Stimulated activated naive B cell treated with anti-CD40 and anti-IgM and Interleukin-4, amounts not matched to agents 10 μg/mL and 1 μg/mL and 100 μg/mL, for 72 hours (primary cell): ENCODE measurements at regions not wholly inside any gene's neighbourhood (a gene's known extent, or its start where the extent isn't known, plus 50 kb on each side); places are given as distances from the start of the nearest gene placed in this dataset.

Experiments used
- ATAC-seq, 2 donors: fragments of 150-1000 bp; cut with Tn5 transposase; replicated peaks; 2 replicates each; pipeline ENCODE4 v1.10.0; 2021; ENCODE audit warnings: moderate library complexity in 1 of 2
- DNase-seq: peaks from one replicate; pipeline ENCODE4 v3.0.0; 2021
- H3K27ac Mint-ChIP-seq: one replicate; pipeline ENCODE4 v1.8.0; 2022; ENCODE audit warnings: mild to moderate bottlenecking, mixed read lengths
- H3K27me3 Mint-ChIP-seq, 2 donors: one replicate each; pipeline ENCODE4 v1.8.0; 2022; ENCODE audit warnings: mixed read lengths in 2 of 2
- H3K36me3 Mint-ChIP-seq, 2 donors: one replicate each; pipeline ENCODE4 v1.8.0; 2022; ENCODE audit warnings: mixed read lengths in 2 of 2, mild to moderate bottlenecking in 1 of 2
- H3K4me1 Mint-ChIP-seq, 2 donors: one replicate each; pipeline ENCODE4 v1.8.0; 2022; ENCODE audit warnings: mixed read lengths in 2 of 2, mild to moderate bottlenecking in 1 of 2
- H3K4me3 Mint-ChIP-seq, 2 donors: one replicate each; pipeline ENCODE4 v1.8.0; 2022; ENCODE audit warnings: mild to moderate bottlenecking in 2 of 2, mixed read lengths in 2 of 2, moderate library complexity in 1 of 2
- H3K9me3 Mint-ChIP-seq, 2 donors: one replicate each; pipeline ENCODE4 v1.8.0; 2022; ENCODE audit warnings: mixed read lengths in 2 of 2, mild to moderate bottlenecking in 1 of 2

DNA sequence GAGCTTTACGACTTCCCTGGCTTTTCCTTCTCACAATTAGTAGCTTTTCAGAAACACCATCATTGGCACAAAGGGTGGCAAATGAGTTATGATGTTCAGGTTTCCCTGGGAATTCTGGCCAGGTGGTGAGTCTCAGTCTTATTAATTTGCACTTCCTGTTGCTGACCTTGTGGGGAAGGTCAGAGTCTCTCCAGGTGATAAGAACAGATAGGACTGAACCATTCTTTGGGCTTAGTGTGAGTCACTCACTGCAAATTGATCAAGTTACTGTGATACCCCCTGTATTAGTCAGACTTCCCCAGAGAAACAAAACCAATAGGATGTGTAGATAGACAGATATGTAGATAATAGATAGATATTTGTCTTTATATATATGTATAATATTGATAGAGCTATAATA, 53.8 kb upstream of the RANBP3L start:
- DNase-seq (no peak), ATAC-seq (no peak)
- Mint-ChIP-seq H3K9me3 (peaks cover 0 to 1% of the 10 kb centered on the region in 2 donors), H3K36me3 (no peaks in the 10 kb centered on the region), H3K27me3 (no peaks in the 10 kb centered on the region), H3K4me3 (no peak overlapping the region), H3K4me1 (peaks cover 0 to 7% of the 10 kb centered on the region in 2 donors), H3K27ac (no peak overlapping the region)

DNA sequence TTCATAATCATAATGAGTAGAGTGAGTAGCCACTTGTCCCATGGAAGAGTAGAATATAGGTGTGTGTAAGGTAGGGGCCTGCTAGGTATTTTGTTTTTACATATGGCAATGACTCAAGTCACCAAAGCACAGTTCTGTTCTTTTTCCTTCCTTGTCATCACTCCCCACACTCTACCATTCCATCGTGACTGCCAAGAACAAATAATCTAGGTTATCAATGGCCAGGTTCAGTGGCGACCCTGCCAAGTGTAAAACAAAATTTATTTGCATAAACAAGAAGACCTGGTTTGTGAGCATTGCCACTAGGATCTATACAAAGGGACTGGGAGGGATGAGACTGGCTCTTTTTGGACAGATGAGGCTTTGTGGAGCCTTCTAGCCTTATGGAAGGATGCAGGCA, 55.2 kb upstream of the RANBP3L start:
- H3K36me3 Mint-ChIP-seq: no peaks in the 10 kb centered on the region
- H3K9me3 Mint-ChIP-seq: peaks cover 0 to 1% of the 10 kb centered on the region in 2 donors
- H3K4me3 Mint-ChIP-seq: no peak overlapping the region
- ATAC-seq: no peak
- no peaks in the 10 kb centered on the region for H3K27me3 Mint-ChIP-seq
- no peak overlapping the region for H3K27ac Mint-ChIP-seq
- peaks cover 0 to 8% of the 10 kb centered on the region in 2 donors for H3K4me1 Mint-ChIP-seq
- DNase-seq: no peak

DNA sequence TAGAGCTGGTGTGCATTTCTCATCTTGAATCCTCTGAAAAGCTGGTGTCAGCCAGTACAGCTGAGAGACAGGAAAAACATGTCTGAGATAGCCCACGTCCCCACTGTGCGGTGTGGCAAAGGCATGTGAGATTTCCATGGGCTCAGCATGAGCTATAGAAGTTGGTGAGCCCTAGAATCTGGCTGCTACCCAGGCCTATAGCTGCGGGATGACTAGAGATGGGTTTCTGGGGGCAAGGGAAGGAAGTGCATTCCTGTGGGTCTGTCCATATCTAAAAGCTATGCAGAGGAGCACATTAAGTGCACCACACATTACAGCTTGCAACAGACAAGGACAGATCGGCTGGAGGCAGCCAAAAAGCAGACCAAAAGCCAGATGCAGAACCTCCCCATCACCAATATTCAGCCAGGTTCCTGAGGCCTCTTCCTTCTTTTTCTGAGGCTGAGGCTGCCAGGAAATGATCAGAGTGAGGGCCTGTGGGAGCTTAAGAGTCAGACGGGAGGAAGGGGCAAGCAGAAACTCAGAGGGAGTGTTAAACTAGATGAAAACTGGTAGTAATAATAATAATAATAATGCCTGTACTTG, 55.8 kb upstream of the RANBP3L start:
- H3K4me3 Mint-ChIP-seq: no peak overlapping the region
- no peaks in the 10 kb centered on the region for H3K36me3 Mint-ChIP-seq
- no peaks in the 10 kb centered on the region for H3K27me3 Mint-ChIP-seq
- no peak for DNase-seq
- no peak overlapping the region for H3K27ac Mint-ChIP-seq
- ATAC-seq: no peak
- peaks cover 0 to 1% of the 10 kb centered on the region in 2 donors for H3K9me3 Mint-ChIP-seq
- H3K4me1 Mint-ChIP-seq: peaks cover 0 to 8% of the 10 kb centered on the region in 2 donors

DNA sequence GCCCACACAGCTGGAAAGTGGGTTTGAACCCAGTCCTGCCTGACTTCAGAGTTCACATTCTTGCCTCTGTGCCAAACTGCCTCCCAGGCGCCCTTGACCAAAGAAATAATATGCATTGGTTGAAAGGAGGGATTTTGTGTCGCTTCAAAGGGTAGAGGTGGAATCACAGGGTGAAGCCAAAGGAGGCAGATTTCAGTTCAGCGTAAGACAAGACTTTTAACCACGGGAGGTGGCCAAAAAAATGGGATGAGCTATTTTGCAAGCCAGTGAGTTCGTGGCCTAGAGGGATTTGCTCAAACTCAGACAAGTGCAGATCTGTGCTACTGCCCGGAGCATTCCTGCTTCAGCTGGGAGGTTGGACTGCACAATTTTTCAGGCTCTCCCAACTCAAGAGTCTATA, 57.6 kb upstream of the RANBP3L start:
- ATAC-seq (no peak), DNase-seq (no peak)
- no peaks in the 10 kb centered on the region for H3K36me3 Mint-ChIP-seq
- H3K27me3 Mint-ChIP-seq: no peaks in the 10 kb centered on the region
- no peak overlapping the region for H3K4me3 Mint-ChIP-seq
- H3K4me1 Mint-ChIP-seq: peaks cover 0 to 8% of the 10 kb centered on the region in 2 donors
- no peak overlapping the region for H3K27ac Mint-ChIP-seq
- H3K9me3 Mint-ChIP-seq: no peaks in the 10 kb centered on the region

DNA sequence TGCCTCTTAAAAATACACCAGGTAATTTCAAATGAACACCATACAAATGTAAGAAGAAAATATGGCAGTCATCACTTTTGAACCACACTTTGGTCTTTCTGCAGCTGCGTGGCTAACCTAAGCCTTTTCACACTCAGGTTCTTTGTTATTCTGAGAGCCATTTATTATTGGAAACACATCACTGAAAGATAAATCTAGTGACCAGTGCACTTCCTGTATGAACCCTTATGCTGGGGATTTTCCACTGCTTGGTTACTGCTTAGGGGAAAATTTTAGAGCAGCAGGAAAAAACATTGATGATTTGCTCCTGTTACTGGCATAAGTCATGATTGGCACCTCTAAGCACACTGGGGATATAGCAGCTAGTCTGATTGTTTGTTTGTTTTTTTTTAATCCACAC, 58.6 kb upstream of the RANBP3L start:
- H3K27me3 Mint-ChIP-seq: no peaks in the 10 kb centered on the region
- peaks cover 0 to 8% of the 10 kb centered on the region in 2 donors for H3K4me1 Mint-ChIP-seq
- DNase-seq (no peak), ATAC-seq (no peak)
- H3K4me3 Mint-ChIP-seq: no peak overlapping the region
- H3K36me3 Mint-ChIP-seq: no peaks in the 10 kb centered on the region
- no peak overlapping the region for H3K27ac Mint-ChIP-seq
- no peaks in the 10 kb centered on the region for H3K9me3 Mint-ChIP-seq

DNA sequence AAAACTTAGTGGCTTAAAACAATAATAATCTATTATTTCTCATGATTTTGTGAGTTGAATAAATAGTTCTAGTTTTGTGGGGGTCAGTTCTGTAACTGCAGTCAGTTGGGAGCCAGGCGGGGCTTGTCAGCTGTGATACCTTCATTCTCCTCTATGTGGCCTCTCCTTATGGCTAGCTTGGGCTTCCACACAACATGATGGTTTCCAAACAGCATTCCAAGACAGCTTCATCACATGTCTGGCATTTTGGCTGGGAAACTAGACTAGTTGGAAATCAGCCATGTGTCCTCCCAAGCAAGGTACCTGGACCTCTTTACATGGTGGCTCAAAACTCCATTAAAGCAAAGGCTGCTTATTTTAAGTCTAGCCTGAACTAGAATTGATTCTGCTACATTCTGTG, 61.4 kb upstream of the RANBP3L start:
- Mint-ChIP-seq H3K36me3 (no peaks in the 10 kb centered on the region), H3K27me3 (no peaks in the 10 kb centered on the region), H3K4me3 (no peak overlapping the region), H3K9me3 (no peaks in the 10 kb centered on the region), H3K27ac (no peak overlapping the region), H3K4me1 (peaks cover 0 to 8% of the 10 kb centered on the region in 2 donors)
- ATAC-seq (no peak), DNase-seq (no peak)

DNA sequence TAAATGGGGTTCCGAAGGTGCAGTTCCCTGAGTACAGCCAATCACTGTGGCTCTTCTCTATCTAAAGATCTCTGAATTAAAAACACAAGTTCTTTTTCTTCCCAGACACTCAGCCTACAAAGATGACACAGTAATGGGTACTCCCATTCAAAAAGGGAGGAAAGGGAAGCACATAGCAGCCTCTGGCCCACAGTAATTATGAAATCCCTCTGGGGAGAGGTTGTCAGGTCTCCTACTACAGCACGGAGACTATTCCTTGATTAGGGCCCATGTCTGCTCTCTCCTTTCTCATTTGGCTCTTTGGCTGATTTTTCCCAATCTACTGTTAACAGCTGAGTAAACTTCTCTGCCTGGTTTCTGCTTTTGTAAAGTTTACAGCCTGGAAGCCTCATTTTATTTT, 62.0 kb upstream of the RANBP3L start:
- H3K9me3 Mint-ChIP-seq: no peaks in the 10 kb centered on the region
- no peak overlapping the region for H3K27ac Mint-ChIP-seq
- no peaks in the 10 kb centered on the region for H3K36me3 Mint-ChIP-seq
- no peak for ATAC-seq
- H3K4me3 Mint-ChIP-seq: no peak overlapping the region
- H3K4me1 Mint-ChIP-seq: peaks cover 0 to 8% of the 10 kb centered on the region in 2 donors
- no peak for DNase-seq
- no peaks in the 10 kb centered on the region for H3K27me3 Mint-ChIP-seq

DNA sequence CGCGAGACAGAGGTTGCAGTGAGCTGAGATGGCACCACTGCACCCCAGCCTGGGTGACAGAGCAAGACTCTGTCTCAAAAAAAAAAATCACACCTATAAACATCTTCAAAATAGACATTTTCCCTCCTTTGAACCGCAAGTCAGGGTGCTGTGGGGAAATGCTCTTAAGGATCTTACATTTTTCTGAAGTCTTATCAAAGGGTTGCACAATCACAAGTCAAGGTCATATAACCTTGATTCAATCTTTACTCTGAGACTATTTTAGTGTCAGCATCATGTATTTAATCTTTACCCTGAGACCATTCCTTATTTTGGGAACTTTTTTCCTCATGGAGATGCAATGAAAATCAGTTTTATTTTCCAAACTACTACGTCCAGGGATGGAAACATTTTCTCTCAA, 62.8 kb upstream of the RANBP3L start:
- Mint-ChIP-seq H3K4me3 (no peak overlapping the region), H3K36me3 (no peaks in the 10 kb centered on the region), H3K4me1 (peaks cover 0 to 8% of the 10 kb centered on the region in 2 donors), H3K27me3 (no peaks in the 10 kb centered on the region), H3K27ac (no peak overlapping the region), H3K9me3 (no peaks in the 10 kb centered on the region)
- no peak for ATAC-seq
- DNase-seq: no peak

DNA sequence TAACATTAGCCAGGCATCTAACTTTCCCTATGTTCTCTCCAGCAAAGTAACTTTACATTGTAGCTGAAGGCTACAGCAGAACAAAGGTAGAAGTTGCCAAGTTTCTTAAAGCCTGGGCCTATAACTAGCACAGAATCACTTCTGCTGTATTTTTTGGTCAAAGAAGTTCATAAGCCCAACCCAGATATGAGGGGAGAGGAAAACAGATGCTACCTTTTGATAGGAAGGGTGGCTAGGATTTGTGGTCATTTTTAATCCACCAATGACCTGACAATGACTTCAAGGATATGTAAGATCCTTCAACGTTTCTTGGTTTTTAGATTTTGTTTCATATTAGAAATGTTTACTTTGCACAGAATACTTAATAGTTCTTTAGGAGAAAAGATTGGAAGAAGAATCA, 64.2 kb upstream of the RANBP3L start:
- H3K27ac Mint-ChIP-seq: no peak overlapping the region
- DNase-seq (no peak), ATAC-seq (no peak)
- H3K9me3 Mint-ChIP-seq: peaks cover 0 to 2% of the 10 kb centered on the region in 2 donors
- H3K4me3 Mint-ChIP-seq: no peak overlapping the region
- no peaks in the 10 kb centered on the region for H3K4me1 Mint-ChIP-seq
- H3K27me3 Mint-ChIP-seq: no peaks in the 10 kb centered on the region
- H3K36me3 Mint-ChIP-seq: no peaks in the 10 kb centered on the region

DNA sequence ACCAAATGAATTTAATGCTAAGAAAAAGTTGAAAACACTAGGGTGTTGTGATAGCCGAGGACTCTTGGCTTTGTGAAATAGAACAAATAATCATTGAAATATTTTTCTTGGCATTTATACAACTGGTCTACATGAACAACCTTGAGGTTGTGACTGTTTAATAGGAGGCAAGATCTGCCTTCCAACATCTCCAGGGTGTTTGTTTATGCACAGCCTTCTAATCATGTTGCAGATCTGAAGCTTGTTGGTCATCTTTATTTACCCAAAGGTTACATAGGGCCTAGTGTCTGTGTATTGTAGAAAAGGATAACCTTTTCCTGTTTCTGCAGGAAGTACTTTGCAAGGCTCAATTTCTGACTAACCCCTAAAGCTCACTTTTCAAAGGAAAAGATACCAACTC, 65.2 kb upstream of the RANBP3L start:
- no peak for DNase-seq
- Mint-ChIP-seq H3K27me3 (no peaks in the 10 kb centered on the region), H3K4me3 (no peak overlapping the region), H3K36me3 (no peaks in the 10 kb centered on the region), H3K9me3 (peaks cover 0 to 2% of the 10 kb centered on the region in 2 donors), H3K27ac (no peak overlapping the region), H3K4me1 (no peaks in the 10 kb centered on the region)
- no peak for ATAC-seq

DNA sequence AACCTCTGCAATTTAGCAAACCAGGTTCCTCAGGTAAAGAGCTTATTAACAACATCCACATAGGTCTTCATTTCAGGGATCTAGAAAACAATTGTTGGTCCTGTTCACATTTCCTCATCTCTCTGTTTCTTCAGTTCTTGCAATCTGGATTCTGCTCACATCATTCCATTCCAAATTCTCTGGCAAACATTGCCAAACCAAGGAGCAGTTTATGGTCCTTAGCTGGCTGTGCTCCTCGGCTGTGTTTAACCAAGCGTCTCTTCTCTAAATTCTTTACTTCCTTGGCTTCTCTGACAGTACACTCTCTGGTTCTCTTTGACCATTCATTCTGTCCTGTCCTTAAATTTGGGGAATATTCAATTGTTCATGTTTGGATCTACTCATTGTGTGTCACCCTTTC, 65.8 kb upstream of the RANBP3L start:
- Mint-ChIP-seq H3K36me3 (no peaks in the 10 kb centered on the region), H3K4me1 (no peaks in the 10 kb centered on the region), H3K27me3 (no peaks in the 10 kb centered on the region), H3K9me3 (peaks cover 0 to 2% of the 10 kb centered on the region in 2 donors), H3K27ac (no peak overlapping the region), H3K4me3 (no peak overlapping the region)
- no peak for ATAC-seq
- DNase-seq: no peak

DNA sequence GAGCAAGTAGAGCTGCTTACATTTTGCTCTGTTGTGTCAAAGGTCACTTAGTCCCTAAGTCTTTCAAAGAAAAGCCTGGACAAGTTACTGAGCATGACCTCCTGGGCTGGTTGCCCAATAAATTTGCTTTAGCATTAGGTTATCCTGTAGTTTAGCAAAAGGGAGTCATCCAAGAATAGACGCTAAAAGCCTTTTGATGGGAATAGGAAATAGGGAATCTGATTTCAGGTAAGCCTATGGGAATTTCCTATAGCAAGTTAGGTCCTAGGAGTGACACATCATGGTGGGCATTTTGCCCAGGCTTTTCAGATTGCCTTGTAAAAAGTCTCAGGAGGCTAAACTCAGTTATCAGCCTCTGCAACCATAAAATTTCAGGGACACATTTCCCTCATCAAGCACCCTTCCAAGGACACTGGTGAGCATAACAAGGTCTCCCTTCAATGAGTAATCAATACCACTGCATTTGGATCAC, 67.6 kb upstream of the RANBP3L start:
- Mint-ChIP-seq H3K4me1 (no peaks in the 10 kb centered on the region), H3K27ac (no peak overlapping the region), H3K9me3 (peaks cover 0 to 2% of the 10 kb centered on the region in 2 donors), H3K27me3 (no peaks in the 10 kb centered on the region), H3K4me3 (no peak overlapping the region), H3K36me3 (no peaks in the 10 kb centered on the region)
- DNase-seq (no peak), ATAC-seq (no peak)

DNA sequence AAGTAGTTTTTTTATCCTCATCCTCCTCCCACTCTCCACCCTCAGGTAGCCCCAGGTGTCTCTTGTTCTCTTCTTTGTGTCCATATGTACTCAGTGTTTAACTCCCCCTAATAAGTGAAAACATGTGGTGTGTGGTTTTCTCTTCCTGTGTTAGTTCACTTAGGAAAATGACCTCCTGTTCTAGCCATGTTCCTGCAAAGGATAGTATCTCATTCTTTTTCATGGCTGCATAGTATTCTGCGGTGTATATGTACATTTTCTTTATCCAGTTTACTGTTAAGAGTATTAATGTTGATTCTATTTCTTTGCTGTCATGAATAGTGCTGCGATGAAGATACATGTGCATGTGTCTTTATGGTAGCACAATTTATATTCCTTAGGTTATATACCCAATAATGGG, 68.4 kb upstream of the RANBP3L start:
- no peak overlapping the region for H3K27ac Mint-ChIP-seq
- no peak overlapping the region for H3K4me3 Mint-ChIP-seq
- peaks cover 0 to 2% of the 10 kb centered on the region in 2 donors for H3K9me3 Mint-ChIP-seq
- DNase-seq: no peak
- H3K27me3 Mint-ChIP-seq: no peaks in the 10 kb centered on the region
- no peak for ATAC-seq
- no peaks in the 10 kb centered on the region for H3K4me1 Mint-ChIP-seq
- no peaks in the 10 kb centered on the region for H3K36me3 Mint-ChIP-seq

DNA sequence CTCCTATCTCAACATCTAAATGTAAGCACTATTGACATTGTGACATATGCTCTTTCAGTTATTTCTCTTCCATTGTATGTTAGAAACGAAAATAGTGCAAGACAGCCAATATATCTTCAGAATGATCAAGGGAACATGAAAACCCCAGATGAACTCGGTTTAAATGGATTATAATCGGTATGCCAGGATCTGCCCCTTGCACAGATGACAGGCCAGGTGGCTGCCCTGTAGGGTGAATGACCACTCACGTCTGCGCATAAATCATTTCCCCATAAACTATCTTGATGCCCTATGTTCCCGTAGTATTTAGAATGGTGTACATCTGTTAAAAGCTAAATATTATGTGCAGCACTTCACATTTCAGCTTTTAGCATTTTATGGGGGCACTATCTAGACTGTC, 69.7 kb upstream of the RANBP3L start:
- Mint-ChIP-seq H3K27ac (no peak overlapping the region), H3K4me3 (no peak overlapping the region), H3K9me3 (peaks cover 0 to 2% of the 10 kb centered on the region in 2 donors), H3K36me3 (no peaks in the 10 kb centered on the region), H3K4me1 (no peaks in the 10 kb centered on the region), H3K27me3 (no peaks in the 10 kb centered on the region)
- ATAC-seq (no peak), DNase-seq (no peak)

DNA sequence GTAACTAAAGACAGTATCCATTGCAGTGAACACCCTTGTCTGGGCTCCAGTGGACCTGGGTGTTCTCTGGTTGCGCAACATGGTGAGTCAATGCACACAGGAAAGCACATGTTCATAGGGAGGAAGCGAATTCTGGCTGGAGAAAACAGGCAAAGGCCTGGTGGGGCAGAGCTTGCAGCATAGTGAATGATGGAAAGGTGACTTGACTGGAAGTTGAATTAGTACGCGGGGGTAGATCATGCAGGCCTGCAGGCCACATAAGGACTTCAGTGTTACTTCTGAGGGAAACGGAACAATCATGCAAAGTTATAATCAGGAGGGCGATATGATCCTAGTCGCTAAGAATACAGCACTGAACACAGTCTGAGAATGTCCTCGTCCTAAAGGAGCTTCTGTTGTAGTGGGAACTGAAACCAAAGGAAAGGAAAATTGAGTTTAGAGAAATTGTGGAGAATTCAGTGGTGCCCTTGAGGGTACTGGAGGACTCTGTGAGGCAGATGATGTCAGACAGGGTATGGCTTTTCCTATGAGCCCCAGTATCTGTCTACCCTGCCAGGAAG, 71.9 kb upstream of the RANBP3L start:
- H3K36me3 Mint-ChIP-seq: no peaks in the 10 kb centered on the region
- DNase-seq (no peak), ATAC-seq (no peak)
- no peak overlapping the region for H3K27ac Mint-ChIP-seq
- no peak overlapping the region for H3K4me3 Mint-ChIP-seq
- H3K4me1 Mint-ChIP-seq: no peaks in the 10 kb centered on the region
- H3K27me3 Mint-ChIP-seq: no peaks in the 10 kb centered on the region
- H3K9me3 Mint-ChIP-seq: peaks cover 0 to 2% of the 10 kb centered on the region in 2 donors
